ENCODE measurements at regions not wholly inside any gene's neighbourhood (a gene's known extent, or its start where the extent isn't known, plus 50 kb on each side); places are given as distances from the start of the nearest gene placed in this dataset.

- TF ChIP-seq CTCF (IDR thresholded peaks at IDR 0.05; ENCODE audit: insufficient read depth, low read length) (no peak), POLR2AphosphoS5 (IDR thresholded peaks at IDR 0.05; ENCODE audit: low read depth) (no peak)
Observed at GRCh38 chr11:29087200-29087812, 929.5 kb downstream of the KCNA4 start.

All from HL-60 (cell line).